GM19023 (cell line): ENCODE measurements at regions not wholly inside any gene's neighbourhood (a gene's known extent, or its start where the extent isn't known, plus 50 kb on each side); places are given as distances from the start of the nearest gene placed in this dataset.
"Not testable (repeated sequence)": the region's sequence is repeated elsewhere in the genome, so short reads cannot be mapped to it uniquely, and the experiment has no call there.

Experiments used
- ATAC-seq: cut with Tn5 transposase; IDR thresholded peaks from one replicate; pipeline ENCODE4 v1.9.1; 2021; ENCODE audit warnings: mild to moderate bottlenecking, moderate library complexity; ENCODE audit not compliant: unreplicated experiment

DNA sequence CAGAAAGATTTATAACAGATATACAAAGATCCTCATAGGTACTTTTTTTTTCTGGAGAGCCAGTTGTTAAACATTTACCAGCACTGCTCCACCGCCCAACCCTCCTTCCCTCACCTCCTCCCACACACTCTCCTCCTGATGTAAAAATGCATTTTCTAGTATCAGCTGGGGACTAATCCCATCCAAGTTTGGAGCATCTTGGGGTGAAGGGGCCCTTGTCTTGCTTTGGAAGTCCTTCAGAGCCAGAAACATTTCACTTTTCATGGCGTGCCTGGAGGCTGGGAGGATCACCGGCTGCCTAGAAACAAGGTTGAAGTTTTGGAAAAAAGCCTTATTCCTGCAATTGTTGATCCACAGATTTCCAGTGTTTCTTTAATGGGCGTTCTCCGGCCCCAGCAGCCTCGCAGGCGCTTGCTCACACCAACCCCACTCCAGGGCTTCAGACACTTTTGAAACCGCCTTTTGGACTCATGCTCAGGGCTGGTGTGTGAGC is 165.1 kb upstream of the AFDN start:
- ATAC-seq: no peak

DNA sequence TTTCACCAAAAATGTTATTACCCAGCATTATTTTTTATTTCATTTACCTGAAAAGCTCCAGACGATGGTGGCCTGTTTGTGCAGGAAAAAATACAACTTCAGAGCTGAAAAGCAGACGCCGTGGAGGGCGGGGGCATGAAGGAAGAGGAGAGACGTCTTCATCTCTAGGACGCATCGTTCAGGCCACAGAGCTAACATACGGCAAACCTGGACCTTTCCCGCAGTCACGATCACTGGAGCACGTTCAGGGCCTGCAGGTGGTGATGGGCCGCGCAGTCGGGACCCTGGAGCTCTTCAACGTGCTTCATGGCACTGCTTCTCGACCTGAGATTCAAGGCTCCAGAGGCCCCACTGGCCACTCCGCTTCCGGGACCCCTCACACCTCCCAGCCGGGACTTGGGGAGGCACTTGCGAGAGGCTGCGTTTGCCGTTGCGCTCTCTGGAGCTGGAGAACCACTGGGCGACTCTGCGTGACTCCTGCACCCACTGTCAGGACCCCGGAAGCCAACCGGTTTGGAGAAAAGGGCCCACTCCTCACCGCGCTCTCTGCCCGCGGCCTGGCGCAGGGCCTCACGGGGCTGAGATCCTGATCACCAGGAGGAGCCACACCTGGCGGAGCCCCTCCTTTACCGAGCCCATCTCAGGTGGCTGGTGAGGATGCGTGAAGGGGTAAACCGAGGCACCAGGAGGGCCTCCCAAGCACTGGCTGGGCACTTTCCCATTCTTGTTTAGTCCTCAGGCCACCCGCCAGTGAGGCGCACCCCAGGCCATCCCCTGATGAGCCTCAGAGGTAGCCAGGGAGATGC is 164.4 kb upstream of the AFDN start:
- ATAC-seq: no peak

DNA sequence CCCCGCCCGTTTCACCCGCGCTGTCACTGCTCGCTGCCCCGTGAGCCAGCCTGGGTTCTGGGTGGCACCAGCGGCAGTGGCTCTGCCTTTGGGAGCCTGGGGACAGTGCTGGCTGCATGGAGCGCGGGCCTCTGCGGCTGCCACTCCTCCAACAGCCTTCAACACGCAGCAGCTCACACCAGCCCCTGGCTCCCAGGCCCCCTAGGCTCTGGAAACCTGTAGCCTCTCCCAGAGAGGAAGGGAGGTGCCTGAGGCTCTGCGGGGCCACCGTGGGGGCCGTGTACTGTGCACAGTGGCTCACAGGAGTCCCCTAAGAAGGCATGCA is 163.9 kb upstream of the AFDN start:
- no peak for ATAC-seq

DNA sequence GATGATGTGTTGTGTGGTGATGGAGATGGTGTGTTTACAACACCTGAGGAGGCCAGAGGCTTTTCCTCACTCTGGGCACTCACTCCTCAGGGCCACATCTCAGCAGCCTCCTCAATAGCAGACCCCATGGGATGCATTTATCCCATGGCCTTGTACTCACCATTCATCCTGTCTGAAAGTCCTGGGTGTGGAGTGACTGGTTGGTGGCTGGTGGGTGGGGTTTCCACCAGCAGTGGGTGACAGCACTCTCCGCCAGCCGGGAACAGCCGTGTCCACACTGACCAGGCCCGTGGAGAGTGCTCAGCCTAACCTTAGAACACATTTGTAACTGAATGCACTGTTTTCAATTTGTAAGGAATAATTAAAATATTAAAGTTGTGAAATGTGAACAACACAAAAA is 163.4 kb upstream of the AFDN start:
- ATAC-seq: no peak

DNA sequence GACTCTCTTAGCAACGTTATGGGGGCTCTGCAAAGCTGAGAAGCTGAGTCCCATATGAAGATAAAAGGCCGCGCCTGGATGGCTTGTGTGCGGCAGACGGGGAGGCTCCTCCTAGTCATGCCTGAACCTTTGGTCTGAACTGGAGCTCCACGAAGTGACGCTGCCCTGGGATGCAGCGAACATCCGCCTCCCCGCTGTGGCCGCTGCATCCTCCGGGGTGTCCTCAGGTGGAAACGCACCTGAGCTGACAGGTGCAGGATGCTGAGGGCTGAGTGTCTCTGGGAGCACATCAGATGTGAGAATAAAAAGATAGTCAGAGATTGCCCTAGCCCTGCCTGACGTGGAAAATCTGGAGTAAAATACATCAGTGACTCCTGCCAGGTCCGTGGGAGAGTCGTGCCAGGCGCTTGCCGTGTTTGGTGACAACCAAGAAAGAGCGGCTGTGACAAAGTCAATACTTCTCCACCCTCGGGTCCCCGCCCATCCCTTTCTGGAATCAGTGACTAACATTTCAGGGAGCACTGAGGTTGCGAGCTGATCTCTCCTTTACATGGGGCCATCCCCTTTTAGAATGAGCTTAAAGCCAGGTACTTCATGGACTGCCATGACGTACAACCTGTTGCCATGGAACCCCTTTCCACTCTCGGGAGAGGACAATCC is 162.8 kb upstream of the AFDN start:
- ATAC-seq: no peak

DNA sequence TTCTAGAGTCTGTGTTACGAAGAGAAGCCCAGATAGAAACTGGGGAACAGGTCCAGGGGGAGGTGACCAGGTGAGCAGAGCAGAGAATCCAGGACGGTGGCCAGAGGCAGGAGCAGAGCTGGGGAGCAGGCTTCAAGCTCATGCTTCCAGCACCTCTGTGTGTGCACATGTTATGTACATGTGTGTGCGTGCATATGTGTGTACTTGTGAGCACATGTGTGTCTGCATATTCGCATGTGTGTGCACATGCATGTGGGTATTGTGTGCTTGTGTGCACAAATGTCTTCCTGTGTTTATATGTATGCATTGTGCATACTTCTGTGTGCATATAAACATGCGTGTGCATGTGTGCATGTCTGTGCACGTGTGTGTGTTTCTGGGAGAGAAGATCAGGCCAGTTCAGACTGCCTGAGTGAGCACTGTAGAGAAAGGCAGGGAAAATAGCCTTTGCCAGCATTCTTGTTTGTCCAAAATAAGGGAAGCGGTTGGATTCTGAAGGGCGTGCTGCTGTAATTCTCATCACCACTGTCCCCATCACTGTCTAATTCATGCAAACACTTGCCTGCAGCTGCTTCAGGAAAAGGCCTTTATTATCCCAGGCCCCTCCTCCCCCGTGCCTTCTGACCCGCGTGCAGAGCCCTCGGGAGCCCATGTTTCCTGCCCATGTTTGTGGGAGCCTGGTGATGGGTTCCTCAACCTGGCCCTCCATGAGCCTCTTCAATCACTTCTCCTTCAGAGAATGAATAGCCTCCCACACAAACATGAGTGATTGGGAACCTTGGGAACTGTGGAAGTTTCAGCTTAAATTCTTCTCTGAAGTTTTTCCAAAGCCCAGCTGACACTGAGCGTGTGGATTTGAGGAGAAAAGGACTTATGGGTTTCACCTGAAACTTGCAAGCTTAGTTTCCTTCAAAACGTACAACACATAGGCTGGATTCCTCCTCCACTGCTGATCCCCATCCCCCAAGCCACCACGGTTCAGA is 161.7 kb upstream of the AFDN start:
- no peak for ATAC-seq

DNA sequence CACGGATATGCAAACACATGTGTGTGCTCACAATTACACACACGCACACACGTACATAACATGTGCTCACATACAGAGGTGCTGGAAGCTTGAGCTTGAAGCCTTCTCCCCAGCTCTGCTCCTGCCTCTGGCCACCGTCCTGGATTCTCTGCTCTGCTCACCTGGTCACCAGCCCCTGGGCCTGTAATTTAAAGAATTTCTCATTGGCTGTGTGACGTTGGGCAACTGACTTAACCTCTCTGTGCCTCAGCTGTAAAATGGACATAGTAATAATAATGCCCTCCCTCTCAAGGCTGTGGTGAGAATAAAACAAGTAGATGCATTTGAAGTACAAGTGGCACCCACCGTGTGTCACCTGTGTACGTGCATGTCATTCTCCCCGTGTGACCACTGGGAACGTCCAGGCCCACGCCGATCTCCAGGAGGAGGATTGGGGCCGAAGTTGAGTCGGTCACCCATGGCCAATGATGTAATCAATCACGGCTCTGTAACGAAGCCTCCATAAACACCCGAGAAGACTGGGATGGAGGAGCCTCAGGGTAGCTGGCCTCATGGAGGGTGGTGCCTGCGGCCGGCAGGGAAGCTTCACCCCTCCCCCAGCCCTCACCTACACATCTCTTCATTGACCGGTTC is 160.9 kb upstream of the AFDN start:
- ATAC-seq: no peak

DNA sequence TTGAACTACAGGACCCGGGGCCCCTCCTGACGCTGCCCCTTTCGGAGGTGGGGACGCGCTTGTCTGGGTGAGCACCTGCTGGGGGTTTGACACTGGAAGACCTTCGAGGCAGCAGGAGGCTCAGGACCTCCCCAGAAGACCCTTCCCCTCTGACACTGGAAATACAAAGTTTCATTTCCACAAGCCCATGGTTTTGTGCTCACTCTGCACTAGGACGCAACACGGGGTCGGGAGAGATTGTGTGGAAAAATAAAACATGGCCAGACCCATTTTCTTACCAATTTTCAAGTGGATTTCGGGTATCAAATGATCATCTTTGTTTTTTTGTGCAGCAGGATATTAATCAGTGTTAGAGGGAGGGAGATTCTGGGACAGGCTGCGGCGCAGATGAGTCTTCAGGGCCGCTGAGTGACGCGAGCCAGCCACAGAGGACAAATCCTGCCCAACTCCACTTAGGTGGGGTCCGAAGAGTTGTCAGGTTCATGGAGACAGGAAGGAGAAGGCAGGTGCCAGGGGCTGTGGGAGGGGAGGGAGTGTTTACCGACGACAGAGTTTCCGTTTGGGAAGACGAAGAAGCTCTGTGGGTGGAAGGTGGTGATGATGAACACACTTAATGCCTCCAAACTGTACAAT is 160.0 kb upstream of the AFDN start:
- ATAC-seq: no peak

DNA sequence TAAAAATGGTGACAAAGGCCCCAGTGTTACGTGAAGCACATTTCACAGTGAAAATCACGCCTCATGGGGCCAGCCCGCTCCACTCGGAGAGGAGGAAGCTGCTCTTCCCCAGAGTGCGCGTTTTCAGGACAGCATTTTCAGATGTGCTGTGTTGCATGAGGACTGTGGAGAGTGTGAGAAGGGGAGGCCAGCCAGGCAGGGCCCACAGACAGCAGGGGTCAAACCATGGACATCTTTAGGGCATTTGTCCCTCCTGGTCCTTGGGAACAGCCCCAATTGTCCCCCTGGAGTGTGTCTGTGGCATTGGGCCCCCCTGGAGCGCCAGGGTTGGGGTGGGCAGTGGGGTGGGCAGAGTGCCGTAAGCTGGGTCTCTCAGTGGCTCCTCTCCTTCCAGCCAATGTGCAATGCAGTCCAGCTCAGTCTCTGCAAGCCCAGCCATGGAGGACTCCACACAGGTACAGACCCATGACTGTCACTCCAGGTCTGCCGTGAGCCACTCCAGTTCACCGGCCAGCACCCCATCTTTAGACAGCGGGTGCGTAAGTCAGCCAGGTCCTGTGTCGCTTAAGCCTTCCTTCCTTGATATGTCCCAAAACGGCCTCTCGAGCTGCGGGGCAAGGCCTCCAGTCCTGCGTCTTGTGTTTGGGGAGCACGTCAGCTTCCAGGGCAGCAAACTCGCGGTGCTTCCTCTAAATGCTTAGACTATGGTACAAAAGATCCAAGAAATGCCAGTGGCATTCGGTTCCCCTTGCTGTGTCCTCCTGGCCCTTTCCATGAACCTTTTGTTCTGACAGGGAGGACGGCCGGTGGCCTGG is 159.3 kb upstream of the AFDN start:
- no peak for ATAC-seq

DNA sequence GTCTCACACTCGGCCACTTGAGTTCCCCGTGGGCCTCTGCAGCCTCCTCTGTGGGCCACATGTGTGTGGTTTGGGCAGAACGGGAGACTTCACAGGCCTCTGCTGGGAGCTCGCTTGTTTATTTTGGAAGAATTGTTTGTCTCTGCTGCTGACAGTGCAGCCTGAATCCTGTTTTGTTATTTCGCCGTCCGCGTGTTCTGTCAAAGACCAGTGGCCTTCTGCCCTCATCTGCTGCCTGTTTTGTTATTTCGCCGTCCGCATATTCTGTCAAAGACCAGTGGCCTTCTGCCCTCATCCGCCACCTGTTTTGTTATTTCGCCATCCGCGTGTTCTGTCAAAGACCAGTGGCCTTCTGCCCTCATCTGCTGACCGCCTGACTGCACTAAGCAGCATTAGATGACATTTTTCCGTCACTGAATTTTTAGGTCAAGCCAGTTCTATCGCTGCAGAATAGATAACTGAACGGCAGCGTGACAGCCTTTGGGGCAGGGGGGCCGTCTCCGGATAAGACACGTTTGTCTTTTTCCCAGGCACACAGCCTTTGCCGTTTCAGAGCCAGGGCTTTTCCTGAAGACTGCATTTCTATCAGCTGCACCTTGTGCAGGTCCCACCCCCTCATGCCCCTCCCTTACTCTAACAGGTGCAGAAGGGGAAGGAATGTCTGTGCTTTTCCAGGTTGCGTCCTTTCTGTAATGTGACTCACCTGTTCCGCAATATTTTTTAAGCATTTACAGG is 158.5 kb upstream of the AFDN start:
- ATAC-seq: no peak

DNA sequence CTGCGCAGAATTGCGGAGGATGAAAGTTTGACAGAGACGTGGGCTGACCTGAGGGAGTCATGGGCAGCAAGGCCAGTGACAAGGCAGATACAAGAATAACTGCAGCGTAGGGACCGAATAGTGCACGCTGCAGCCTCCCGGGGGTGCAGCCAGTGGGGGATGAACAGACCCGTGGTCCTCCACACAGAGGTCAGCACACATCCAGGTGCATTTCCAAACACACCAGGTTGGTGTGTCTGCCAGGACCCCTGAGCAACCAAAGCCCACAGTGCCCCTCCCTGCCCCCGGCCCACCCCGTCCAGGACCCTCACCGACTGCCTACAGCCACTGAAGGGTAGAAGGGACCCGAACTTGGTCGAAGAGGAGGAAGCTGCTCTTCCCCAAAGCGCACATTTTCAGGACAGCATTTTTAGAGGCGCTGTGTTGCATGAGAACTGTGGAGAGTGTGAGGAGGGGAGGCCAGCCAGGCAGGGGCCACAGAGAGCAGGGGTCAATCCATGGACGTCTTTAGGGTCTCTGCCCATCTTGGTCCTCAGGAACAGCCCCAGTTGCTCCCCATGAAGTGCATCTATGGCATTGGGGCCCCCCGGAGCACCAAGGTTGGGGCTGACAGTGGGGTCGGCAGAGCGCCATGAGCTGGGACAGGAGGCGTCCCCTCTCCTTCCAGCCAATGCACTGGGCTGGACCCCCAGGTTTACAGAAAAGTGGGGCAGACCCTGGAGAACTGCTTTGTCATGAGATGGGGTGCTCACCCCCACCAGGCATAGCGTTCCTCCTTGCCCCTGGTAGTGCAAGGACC is 157.8 kb upstream of the AFDN start:
- no peak for ATAC-seq

DNA sequence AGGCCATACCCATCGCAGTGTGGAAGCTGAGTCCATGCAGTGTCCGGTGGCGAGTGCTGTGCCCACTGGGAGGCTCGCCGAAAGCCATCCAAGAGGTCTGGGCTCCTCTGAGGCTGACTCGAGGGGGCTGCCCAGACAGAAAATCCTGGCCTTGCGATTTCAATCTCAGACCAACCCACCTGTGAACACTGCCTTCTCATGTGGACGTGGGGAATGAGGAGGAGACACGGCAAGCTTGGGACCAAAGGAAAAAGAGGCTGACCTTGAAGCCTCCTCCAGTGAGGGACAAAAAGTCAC is 157.2 kb upstream of the AFDN start:
- no peak for ATAC-seq

DNA sequence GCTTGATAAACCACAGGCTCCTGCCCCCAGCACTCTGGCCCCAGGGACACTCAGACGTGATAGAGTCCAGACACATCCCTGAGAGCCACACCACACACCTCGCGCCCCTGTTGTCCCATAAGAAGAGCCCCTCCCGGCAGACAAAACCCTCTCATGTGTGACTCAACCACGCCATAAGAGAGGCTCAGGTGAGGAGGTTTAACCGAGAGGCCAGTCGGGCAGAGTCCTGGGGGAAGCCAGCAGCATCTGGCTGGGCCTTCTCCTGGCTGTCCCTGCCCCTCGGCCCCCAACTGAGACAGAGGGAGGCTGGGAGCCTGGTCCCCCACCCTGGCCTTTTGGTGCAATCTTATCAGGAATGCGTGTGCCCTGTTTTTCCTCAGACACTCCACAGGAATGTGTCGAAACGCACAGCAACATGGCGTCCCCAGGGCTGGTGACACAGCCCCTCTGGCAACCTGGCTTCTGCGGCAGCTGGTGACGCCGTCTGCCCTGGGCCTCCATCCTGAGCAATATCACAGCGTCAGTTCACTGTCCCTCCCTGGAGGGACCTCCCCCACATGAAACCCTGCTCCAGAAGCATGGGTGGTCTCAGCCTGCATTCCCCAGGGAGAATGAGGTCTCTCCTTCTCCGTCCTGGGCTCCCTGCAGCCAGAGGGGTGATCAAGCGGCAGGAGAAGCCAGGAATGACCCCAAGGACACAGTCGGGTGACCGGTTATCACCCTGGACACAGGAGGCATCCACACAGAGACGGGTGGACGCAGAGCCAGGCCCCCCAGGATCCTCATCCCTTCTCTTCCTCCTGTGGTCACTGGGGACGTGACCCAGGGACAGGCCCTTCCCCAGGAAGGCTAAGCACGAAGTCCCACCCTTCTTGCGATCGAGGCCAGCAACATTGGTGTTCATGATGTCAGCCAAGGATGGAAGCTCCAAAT is 156.6 kb upstream of the AFDN start:
- no peak for ATAC-seq

DNA sequence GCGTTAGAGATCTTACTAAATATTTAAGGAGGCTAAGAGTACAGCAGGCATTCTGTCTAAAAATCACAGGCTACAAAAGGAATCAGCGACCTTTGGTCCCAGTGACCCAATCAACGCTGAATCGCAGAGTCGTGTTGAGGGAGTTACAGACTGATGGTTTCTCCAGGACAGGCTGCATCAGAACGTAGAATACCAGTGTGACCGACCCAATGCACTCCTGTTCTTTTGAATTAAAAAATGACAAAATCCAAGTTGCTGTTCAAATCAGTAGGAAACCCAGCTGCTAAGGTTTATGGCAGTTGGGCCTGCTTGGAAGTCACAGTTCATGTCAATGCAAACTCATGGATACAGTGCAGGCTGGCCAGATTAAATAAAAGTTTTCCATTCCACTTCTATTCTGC is 155.8 kb upstream of the AFDN start:
- ATAC-seq: no peak

DNA sequence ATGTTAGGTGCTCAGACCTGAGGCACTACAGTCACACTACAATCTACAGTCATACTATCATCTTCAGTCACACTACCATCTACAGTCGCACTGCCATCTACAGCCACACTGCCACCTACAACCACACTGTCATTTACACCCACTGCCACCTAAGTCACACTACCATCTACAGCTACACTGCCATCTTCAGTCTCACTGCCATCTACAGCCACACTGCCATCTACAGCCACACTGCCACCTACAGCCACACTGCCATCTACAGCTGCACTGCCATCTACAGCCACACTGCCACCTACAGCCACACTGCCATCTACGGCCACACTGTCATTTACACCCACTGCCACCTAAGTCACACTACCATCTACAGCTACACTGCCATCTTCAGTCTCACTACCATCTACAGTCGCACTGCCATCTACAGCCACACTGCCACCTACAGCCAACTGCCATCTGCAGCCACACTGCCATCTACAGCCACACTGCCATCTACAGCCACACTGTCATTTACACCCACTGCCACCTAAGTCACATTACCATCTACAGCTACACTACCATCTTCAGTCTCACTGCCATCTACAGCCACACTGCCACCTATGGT is 155.2 kb upstream of the AFDN start:
- ATAC-seq: not testable (repeated sequence)

DNA sequence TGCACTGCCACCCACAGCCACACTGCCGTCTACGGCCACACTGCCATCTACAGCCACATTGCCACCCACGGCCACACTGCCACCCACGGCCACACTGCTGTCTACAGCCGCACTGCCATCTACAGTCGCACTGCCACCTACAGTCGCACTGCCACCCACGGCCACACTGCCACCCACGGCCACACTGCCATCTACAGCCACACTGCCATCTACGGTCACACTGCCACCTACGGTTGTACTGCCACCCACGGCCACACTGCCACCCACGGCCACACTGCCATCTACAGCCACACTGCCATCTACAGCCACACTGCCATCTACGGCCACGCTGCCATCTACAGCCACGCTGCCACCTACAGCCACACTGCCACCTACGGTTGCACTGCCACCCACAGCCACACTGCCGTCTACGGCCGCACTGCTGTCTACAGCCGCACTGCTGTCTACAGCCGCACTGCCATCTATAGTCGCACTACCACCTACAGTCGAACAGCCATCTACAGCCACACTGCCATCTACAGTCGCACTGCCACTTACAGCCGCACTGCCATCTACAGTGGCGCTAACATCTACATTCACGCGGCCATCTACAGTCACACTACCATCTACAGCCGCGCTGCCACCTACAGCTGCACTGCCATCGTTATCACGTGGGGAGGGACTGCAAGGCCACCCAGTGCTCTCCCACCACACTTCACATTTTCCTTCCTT is 154.6 kb upstream of the AFDN start:
- no peak for ATAC-seq
